ENCODE measurements at regions not wholly inside any gene's neighbourhood (a gene's known extent, or its start where the extent isn't known, plus 50 kb on each side); places are given as distances from the start of the nearest gene placed in this dataset.
"Not testable (repeated sequence)": the region's sequence is repeated elsewhere in the genome, so short reads cannot be mapped to it uniquely, and the experiment has no call there.

GRCh38 chr10:3331690-3332230, 159.2 kb upstream of the PITRM1 start:
- FAIRE-seq, result no peak

GRCh38 chr10:3331187-3331586, 158.6 kb upstream of the PITRM1 start:
- no peak for FAIRE-seq

- FAIRE-seq, result no peak
Observed at GRCh38 chr10:3330663-3331062, 158.1 kb upstream of the PITRM1 start.

- no peak for FAIRE-seq
Observed at GRCh38 chr10:3325954-3326750, 153.6 kb upstream of the PITRM1 start.

GRCh38 chr10:3324612-3325038, 152.0 kb upstream of the PITRM1 start:
- no peak for FAIRE-seq

- FAIRE-seq, result no peak
Observed at GRCh38 chr10:3323865-3324498, 151.4 kb upstream of the PITRM1 start.

GRCh38 chr10:3321123-3321522, 148.5 kb upstream of the PITRM1 start:
- no peak for FAIRE-seq

- FAIRE-seq, result no peak
Observed at GRCh38 chr10:3319811-3320226, 147.2 kb upstream of the PITRM1 start.

- FAIRE-seq, result not testable (repeated sequence)
Observed at GRCh38 chr10:3318480-3318807, 145.9 kb upstream of the PITRM1 start.

GRCh38 chr10:3317553-3318479, 145.2 kb upstream of the PITRM1 start:
- not testable (repeated sequence) for FAIRE-seq

- not testable (repeated sequence) for FAIRE-seq
Observed at GRCh38 chr10:3314445-3315085, 142.0 kb upstream of the PITRM1 start.

- not testable (repeated sequence) for FAIRE-seq
Observed at GRCh38 chr10:3313784-3314444, 141.3 kb upstream of the PITRM1 start.

GRCh38 chr10:3312403-3312940, 139.9 kb upstream of the PITRM1 start:
- FAIRE-seq, result no peak

- FAIRE-seq, result no peak
Observed at GRCh38 chr10:3310016-3310784, 137.6 kb upstream of the PITRM1 start.

GRCh38 chr10:3306050-3306449, 133.5 kb upstream of the PITRM1 start:
- no peak for FAIRE-seq

GRCh38 chr10:3295582-3296151, 123.1 kb upstream of the PITRM1 start:
- FAIRE-seq, result no peak

GRCh38 chr10:3294919-3295581, 122.5 kb upstream of the PITRM1 start:
- FAIRE-seq, result no peak

GRCh38 chr10:3293581-3294431, 121.2 kb upstream of the PITRM1 start:
- FAIRE-seq, result no peak

- FAIRE-seq, result no peak
Observed at GRCh38 chr10:3292636-3293035, 120.1 kb upstream of the PITRM1 start.

All from TTC549 (cell line).